ENCODE measurements at regions not wholly inside any gene's neighbourhood (a gene's known extent, or its start where the extent isn't known, plus 50 kb on each side); places are given as distances from the start of the nearest gene placed in this dataset.

GRCh38 chr2:82735336-82735735 lies 1723.7 kb downstream of the SUCLG1 start:
- no peak for TF ChIP-seq EZH2phosphoT487 (IDR thresholded peaks at IDR 0.05; ENCODE audit: borderline replicate concordance, low read length)
- no peak for TF ChIP-seq CTCF (IDR thresholded peaks at IDR 0.05; ENCODE audit: low read depth, low read length, poor library complexity, severe bottlenecking)

Data from DOHH2 (cell line).